SK-N-SH treated with all-trans-retinoic acid at 6 μM for 48 hours (cell line): ENCODE measurements at regions not wholly inside any gene's neighbourhood (a gene's known extent, or its start where the extent isn't known, plus 50 kb on each side); places are given as distances from the start of the nearest gene placed in this dataset.

Experiments used
- BACH2 ChIP-seq: fragments of 250-450 bp; sonication (Bioruptor Pico); IDR thresholded peaks from 2 replicates; pipeline ENCODE4 v1.9.0; 2021; ENCODE audit warnings: mild to moderate bottlenecking, borderline replicate concordance
- OSR1 ChIP-seq: fragments of 250-450 bp; sonication (Bioruptor Pico); IDR thresholded peaks from 2 replicates; pipeline ENCODE4 v1.8.0; 2022; ENCODE audit warnings: moderate library complexity, mild to moderate bottlenecking, inconsistent platforms
- POU6F1 ChIP-seq: fragments of 250-450 bp; sonication (Bioruptor Pico); IDR thresholded peaks from 2 replicates; pipeline ENCODE4 v1.8.0; 2021; ENCODE audit warnings: low read depth, mild to moderate bottlenecking, moderate library complexity, borderline replicate concordance
- TCF4 ChIP-seq: fragments of 250-450 bp; sonication (Bioruptor Pico); IDR thresholded peaks from 2 replicates; pipeline ENCODE4 v1.8.0; 2021; ENCODE audit warnings: mild to moderate bottlenecking, moderate library complexity, borderline replicate concordance
- TOX ChIP-seq: fragments of 250-450 bp; sonication (Bioruptor Pico); IDR thresholded peaks from 2 replicates; pipeline ENCODE4 v1.8.0; 2021; ENCODE audit warnings: mild to moderate bottlenecking, moderate library complexity, borderline replicate concordance
- ZFP3 ChIP-seq: fragments of 250-450 bp; sonication (Bioruptor Pico); IDR thresholded peaks from 2 replicates; pipeline ENCODE4 v1.5.0; 2020; ENCODE audit warnings: mild to moderate bottlenecking, moderate library complexity
- ZFP30 ChIP-seq: fragments of 450-650 bp; formaldehyde crosslinking; IDR thresholded peaks from 2 replicates; pipeline ENCODE4 v1.5.0; 2022; ENCODE audit warnings: mild to moderate bottlenecking, moderate library complexity
- ZNF8 ChIP-seq: fragments of 450-650 bp; formaldehyde crosslinking; IDR thresholded peaks from 2 replicates; pipeline ENCODE4 v1.5.0; 2020; ENCODE audit warnings: mild to moderate bottlenecking, moderate library complexity
- TF ChIP-seq, protein P1 (sequence below): fragments of 250-450 bp; sonication (Bioruptor Pico); IDR thresholded peaks from 2 replicates; pipeline ENCODE4 v1.5.1; 2021; ENCODE audit warnings: mild to moderate bottlenecking, moderate library complexity

DNA sequence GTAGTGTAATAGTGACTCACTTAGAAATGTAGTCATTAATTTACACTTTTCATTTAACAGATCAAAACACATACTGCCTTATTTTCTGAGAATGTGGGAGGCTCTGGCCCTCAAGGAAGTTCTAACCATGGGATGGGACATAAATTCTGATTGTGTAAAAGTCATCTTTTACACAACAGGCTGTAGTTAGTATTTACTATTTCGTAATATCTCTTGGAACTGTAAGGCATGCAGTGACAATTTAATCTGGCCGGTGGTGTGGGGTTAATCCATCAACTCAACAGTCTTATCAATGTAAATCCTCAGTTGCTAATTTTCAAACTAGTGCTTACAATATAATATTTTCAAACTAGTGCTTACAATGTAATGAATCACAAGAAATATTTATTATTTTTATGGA, 1599.2 kb downstream of the EFNB2 start:
- TF ChIP-seq TOX (CRISPR knock-in tag) (no peak), ZNF8 (CRISPR knock-in tag) (no peak), POU6F1 (no peak), ZFP30 (CRISPR knock-in tag) (no peak), TCF4 (CRISPR knock-in tag) (no peak), BACH2 (no peak), OSR1 (no peak), ZFP3 (CRISPR knock-in tag) (no peak)
- TF ChIP-seq, protein P1, sequence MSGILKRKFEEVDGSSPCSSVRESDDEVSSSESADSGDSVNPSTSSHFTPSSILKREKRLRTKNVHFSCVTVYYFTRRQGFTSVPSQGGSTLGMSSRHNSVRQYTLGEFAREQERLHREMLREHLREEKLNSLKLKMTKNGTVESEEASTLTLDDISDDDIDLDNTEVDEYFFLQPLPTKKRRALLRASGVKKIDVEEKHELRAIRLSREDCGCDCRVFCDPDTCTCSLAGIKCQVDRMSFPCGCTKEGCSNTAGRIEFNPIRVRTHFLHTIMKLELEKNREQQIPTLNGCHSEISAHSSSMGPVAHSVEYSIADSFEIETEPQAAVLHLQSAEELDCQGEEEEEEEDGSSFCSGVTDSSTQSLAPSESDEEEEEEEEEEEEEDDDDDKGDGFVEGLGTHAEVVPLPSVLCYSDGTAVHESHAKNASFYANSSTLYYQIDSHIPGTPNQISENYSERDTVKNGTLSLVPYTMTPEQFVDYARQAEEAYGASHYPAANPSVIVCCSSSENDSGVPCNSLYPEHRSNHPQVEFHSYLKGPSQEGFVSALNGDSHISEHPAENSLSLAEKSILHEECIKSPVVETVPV, result no peak
